Neuronal stem cell (in vitro differentiated cells): ENCODE measurements at regions not wholly inside any gene's neighbourhood (a gene's known extent, or its start where the extent isn't known, plus 50 kb on each side); places are given as distances from the start of the nearest gene placed in this dataset.
"Not testable (repeated sequence)": the region's sequence is repeated elsewhere in the genome, so short reads cannot be mapped to it uniquely, and the experiment has no call there.

Source experiments
- DNase-seq: peaks from one replicate; pipeline ENCODE4 v3.0.0-alpha.2; 2013; ENCODE audit warnings: low spot score
- H2AFZ ChIP-seq: one replicate; pipeline ENCODE4 v1.6.1; 2013; ENCODE audit warnings: mild to moderate bottlenecking, low read length, inconsistent platforms
- H2AK5ac ChIP-seq: 2 replicates; pipeline ENCODE4 v1.6.1; 2013; ENCODE audit warnings: low read depth, mild to moderate bottlenecking, inconsistent platforms, low read length, moderate library complexity, mixed read lengths
- H2BK120ac ChIP-seq: 2 replicates; pipeline ENCODE4 v1.6.1; 2013; ENCODE audit warnings: low read depth, mild to moderate bottlenecking, inconsistent platforms, low read length, moderate library complexity, mixed read lengths
- H2BK12ac ChIP-seq: one replicate; pipeline ENCODE4 v1.6.1; 2013; ENCODE audit warnings: low read length, inconsistent platforms
- H2BK15ac ChIP-seq: 2 replicates; pipeline ENCODE4 v1.6.1; 2013; ENCODE audit warnings: mild to moderate bottlenecking, low read length, inconsistent platforms, mixed read lengths
- H2BK5ac ChIP-seq: one replicate; pipeline ENCODE4 v1.6.1; 2013; ENCODE audit warnings: inconsistent platforms, mild to moderate bottlenecking, low read length, moderate library complexity
- H3K14ac ChIP-seq: one replicate; pipeline ENCODE4 v1.6.1; 2013; ENCODE audit warnings: low read length, inconsistent platforms
- H3K18ac ChIP-seq: 2 replicates; pipeline ENCODE4 v1.6.1; 2013; ENCODE audit warnings: low read length, inconsistent platforms
- H3K23ac ChIP-seq: 2 replicates; pipeline ENCODE4 v1.6.1; 2013; ENCODE audit warnings: low read depth, mild to moderate bottlenecking, mixed read lengths, low read length, inconsistent platforms; ENCODE audit not compliant: poor library complexity
- H3K27ac ChIP-seq: replicated peaks from 3 replicates; pipeline ENCODE4 v1.5.1; 2013; ENCODE audit warnings: low read length, inconsistent platforms
- H3K27me3 ChIP-seq, 3 experiments: 2 replicates each; pipeline ENCODE4 v1.6.1; 2013; ENCODE audit warnings: low read length in 3 of 3, mild to moderate bottlenecking in 2 of 3, inconsistent platforms in 1 of 3, low read depth in 1 of 3, mixed read lengths in 1 of 3, moderate library complexity in 1 of 3; ENCODE audit not compliant: control insufficient read depth in 3 of 3, insufficient read depth in 3 of 3
- H3K36me3 ChIP-seq, 2 donors: replicated peaks in 1 of 2; 2 replicates each; pipeline ENCODE4 v1.6.1; 2013; ENCODE audit warnings: low read length in 2 of 2; ENCODE audit not compliant: control insufficient read depth in 2 of 2, insufficient read depth in 2 of 2
- H3K4ac ChIP-seq: 2 replicates; pipeline ENCODE4 v1.6.1; 2013; ENCODE audit warnings: inconsistent platforms, mild to moderate bottlenecking, low read length, moderate library complexity
- H3K4me1 ChIP-seq, 2 donors: 1 replicate in 1 of 2; 2 replicates in 1 of 2; pipeline ENCODE4 v1.6.1; 2013; ENCODE audit warnings: low read length in 2 of 2, low read depth in 1 of 2; ENCODE audit not compliant: control insufficient read depth in 2 of 2, insufficient read depth in 1 of 2
- H3K4me2 ChIP-seq: one replicate; pipeline ENCODE4 v1.6.1; 2013; ENCODE audit warnings: mild to moderate bottlenecking, low read length, inconsistent platforms; ENCODE audit not compliant: insufficient read depth, poor library complexity, severe bottlenecking
- H3K4me3 ChIP-seq, 2 donors: 2 replicates each; pipeline ENCODE4 v1.5.1; 2013; ENCODE audit warnings: low read length in 2 of 2, mild to moderate bottlenecking in 2 of 2, inconsistent platforms in 1 of 2, moderate library complexity in 1 of 2
- H3K79me1 ChIP-seq: one replicate; pipeline ENCODE4 v1.6.1; 2013; ENCODE audit warnings: low read depth, mild to moderate bottlenecking, inconsistent platforms, low read length, moderate library complexity
- H3K9ac ChIP-seq: one replicate; pipeline ENCODE4 v1.6.1; 2013; ENCODE audit warnings: mild to moderate bottlenecking, low read depth, low read length, inconsistent platforms; ENCODE audit not compliant: poor library complexity
- H3K9me3 ChIP-seq, 2 donors: replicated peaks in 1 of 2; 2 replicates each; pipeline versions ENCODE3 to v1.6.1; 2013; ENCODE audit warnings: low read length in 2 of 2, mild to moderate bottlenecking in 2 of 2, inconsistent platforms in 1 of 2, low read depth in 1 of 2, mixed read lengths in 1 of 2, moderate library complexity in 1 of 2; ENCODE audit not compliant: control insufficient read depth in 2 of 2, insufficient read depth in 1 of 2
- H4K8ac ChIP-seq: one replicate; pipeline ENCODE4 v1.6.1; 2013; ENCODE audit warnings: low read depth, mild to moderate bottlenecking, inconsistent platforms, low read length, moderate library complexity
- H4K91ac ChIP-seq: one replicate; pipeline ENCODE4 v1.6.1; 2013; ENCODE audit warnings: low read length, low read depth, mild to moderate bottlenecking, inconsistent platforms; ENCODE audit not compliant: poor library complexity
- WGBS, 2 donors: extraction: QIAGEN DNeasy Blood & Tissue Kit; methylation state at CpG; one replicate each; pipeline ENCODE4 v1.1.7; 2013; ENCODE audit warnings: missing lambda C conversion rate in 2 of 2, mixed read lengths in 1 of 2; ENCODE audit not compliant: insufficient read length in 2 of 2, insufficient replicate concordance in 1 of 2; ENCODE audit errors: extremely low coverage in 2 of 2; 5-methylcytosine and 5-hydroxymethylcytosine counted together

DNA sequence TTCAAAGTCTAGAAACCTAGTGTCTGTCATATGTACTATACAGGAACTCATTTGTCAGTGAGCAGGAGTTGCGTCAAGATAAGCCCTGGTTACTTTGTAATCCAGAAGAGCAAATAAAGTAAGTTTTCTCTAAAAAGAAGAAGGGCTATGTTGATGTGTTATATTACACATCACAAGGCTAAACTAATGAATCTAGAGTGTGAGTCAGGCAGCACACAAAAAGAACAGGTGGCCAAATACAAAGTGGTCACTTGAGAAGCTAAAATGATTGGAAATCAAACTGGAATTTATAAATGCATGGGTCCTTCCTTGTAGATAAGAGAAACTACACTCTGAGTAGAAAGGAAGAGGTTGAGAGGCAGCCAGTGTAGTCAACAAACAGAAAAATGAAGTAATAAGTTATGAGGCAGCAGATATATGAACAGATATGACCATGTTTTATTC, 771.6 kb downstream of the DIPK2A start:
- H3K4ac ChIP-seq = no peak overlapping the region
- no peak for DNase-seq
- no peak overlapping the region for H3K27ac ChIP-seq
- H3K23ac ChIP-seq = no peak overlapping the region
- no peaks in the 10 kb centered on the region for H3K27me3 ChIP-seq
- peak overlapping the region; percentile 3 for H3K4me2 ChIP-seq
- WGBS, 2 donors = no CpG with 5 or more reads among the region's 1 CpG
- H2AK5ac ChIP-seq = no peak overlapping the region
- H3K79me1 ChIP-seq = no peaks in the 10 kb centered on the region
- H3K36me3 ChIP-seq = no peaks in the 10 kb centered on the region
- no peak overlapping the region for H2BK15ac ChIP-seq
- no peak overlapping the region for H2AFZ ChIP-seq
- H3K18ac ChIP-seq = no peak overlapping the region
- H3K4me1 ChIP-seq = no peaks in the 10 kb centered on the region
- no peak overlapping the region for H4K8ac ChIP-seq
- no peak overlapping the region for H2BK120ac ChIP-seq
- no peak overlapping the region for H3K14ac ChIP-seq
- no peak overlapping the region for H3K4me3 ChIP-seq
- no peak overlapping the region for H2BK5ac ChIP-seq
- H2BK12ac ChIP-seq = no peak overlapping the region
- no peaks in the 10 kb centered on the region for H3K9me3 ChIP-seq
- no peak overlapping the region for H3K9ac ChIP-seq
- H4K91ac ChIP-seq = no peak overlapping the region

DNA sequence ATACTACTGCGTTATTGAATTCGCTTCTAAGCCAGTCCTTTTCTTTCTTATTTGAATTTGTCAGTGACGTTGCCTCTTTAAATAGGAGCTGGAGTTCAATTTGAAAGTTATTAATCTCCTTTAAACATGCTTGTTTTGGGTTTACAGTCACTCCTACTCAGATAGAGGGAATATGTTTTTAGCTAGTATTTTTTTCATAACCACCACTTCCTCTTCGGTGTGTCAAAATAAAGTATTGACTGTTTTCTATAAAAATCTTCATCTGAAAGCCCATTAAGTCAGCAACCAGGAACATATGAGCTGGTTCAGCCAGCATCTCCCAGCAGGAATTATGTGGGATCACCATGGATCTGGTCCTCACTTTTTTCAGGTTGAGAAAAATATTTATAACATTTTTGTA, 772.9 kb downstream of the DIPK2A start:
- H2BK5ac ChIP-seq = no peak overlapping the region
- no peak overlapping the region for H2AFZ ChIP-seq
- no peak overlapping the region for H4K8ac ChIP-seq
- H3K4me3 ChIP-seq = no peak overlapping the region
- no peak for DNase-seq
- no peak overlapping the region for H3K14ac ChIP-seq
- no peaks in the 10 kb centered on the region for H3K79me1 ChIP-seq
- no peak overlapping the region for H3K4me2 ChIP-seq
- H2BK15ac ChIP-seq = no peak overlapping the region
- H3K23ac ChIP-seq = no peak overlapping the region
- H2BK120ac ChIP-seq = no peak overlapping the region
- H2AK5ac ChIP-seq = no peak overlapping the region
- no peak overlapping the region for H3K18ac ChIP-seq
- H3K36me3 ChIP-seq = no peaks in the 10 kb centered on the region
- no peak overlapping the region for H4K91ac ChIP-seq
- no peak overlapping the region for H3K4ac ChIP-seq
- H3K9ac ChIP-seq = no peak overlapping the region
- no peak overlapping the region for H3K27ac ChIP-seq
- no peak overlapping the region for H2BK12ac ChIP-seq
- no peaks in the 10 kb centered on the region for H3K4me1 ChIP-seq
- no peaks in the 10 kb centered on the region for H3K9me3 ChIP-seq
- H3K27me3 ChIP-seq = no peaks in the 10 kb centered on the region
- no CpG with 5 or more reads among the region's 4 CpGs for WGBS, 2 donors

DNA sequence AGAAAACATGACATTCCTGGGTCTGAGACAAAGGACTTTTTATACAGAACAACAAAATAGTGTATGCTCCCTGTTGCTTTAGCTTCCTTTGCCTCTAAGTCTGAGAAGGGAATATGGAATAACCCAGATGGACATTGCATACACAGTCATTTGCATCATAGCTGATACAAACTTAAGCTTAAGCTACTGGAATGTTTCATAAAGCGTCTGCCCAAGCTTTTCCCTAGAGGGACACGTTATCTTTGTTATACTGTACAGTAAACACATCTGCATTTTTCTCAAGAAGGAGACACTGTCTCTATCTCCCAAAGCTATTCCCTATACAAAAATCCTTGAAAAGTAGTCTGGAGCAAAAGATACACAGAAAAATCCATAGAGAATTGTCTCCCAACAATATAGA, 775.0 kb downstream of the DIPK2A start:
- Histone ChIP-seq H3K79me1 (no peaks in the 10 kb centered on the region), H3K4ac (no peak overlapping the region), H2BK15ac (no peak overlapping the region), H3K9me3 (no peaks in the 10 kb centered on the region), H3K4me2 (no peak overlapping the region), H3K18ac (no peak overlapping the region), H3K4me1 (no peaks in the 10 kb centered on the region), H2BK12ac (no peak overlapping the region), H3K4me3 (no peak overlapping the region), H3K36me3 (no peaks in the 10 kb centered on the region), H2AK5ac (no peak overlapping the region), H3K14ac (no peak overlapping the region), H3K23ac (no peak overlapping the region), H2BK120ac (no peak overlapping the region), H4K8ac (no peak overlapping the region), H3K27me3 (no peaks in the 10 kb centered on the region), H2BK5ac (no peak overlapping the region), H2AFZ (no peak overlapping the region), H3K27ac (no peak overlapping the region), H3K9ac (no peak overlapping the region), H4K91ac (no peak overlapping the region)
- WGBS, 2 donors = no CpG with 5 or more reads among the region's 2 CpGs
- no peak for DNase-seq

DNA sequence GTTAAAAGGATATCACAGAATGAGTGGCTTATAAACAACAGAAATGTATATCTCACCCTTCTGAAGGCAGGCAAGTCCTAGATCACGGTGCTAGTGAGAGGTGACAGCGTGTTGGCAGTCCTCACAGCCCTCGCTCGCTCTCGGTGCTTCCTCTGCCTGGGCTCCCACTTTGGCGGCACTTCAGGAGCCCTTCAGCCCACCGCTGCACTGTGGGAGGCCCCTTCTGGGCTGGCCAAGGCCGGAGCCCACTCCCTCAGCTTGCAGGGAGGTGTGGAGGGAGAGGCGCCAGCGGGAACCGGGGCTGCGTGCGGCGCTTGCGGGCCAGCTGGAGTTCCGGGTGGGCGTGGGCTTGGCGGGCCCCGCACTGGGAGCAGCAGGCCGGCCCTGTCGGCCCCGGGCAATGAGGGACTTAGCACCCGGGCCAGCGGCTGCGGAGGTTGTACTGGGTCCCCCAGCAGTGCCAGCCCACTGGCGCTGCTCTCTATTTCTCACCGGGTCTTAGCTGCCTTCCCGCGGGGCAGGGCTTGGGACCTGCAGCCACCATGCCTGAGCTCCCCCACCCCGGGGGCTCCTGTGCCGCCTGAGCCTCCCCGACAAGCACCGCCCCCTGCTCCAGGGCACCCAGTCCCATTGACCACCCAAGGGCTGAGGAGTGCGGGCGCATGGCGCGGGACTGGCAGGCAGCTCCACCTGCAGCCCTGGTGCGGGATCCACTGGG, 778.1 kb downstream of the DIPK2A start:
- not testable (repeated sequence) for H3K27me3 ChIP-seq, H3K4me1 ChIP-seq, H4K91ac ChIP-seq, H2BK5ac ChIP-seq, H2BK120ac ChIP-seq, H3K23ac ChIP-seq, H3K4me3 ChIP-seq, H2AK5ac ChIP-seq, H3K4me2 ChIP-seq, H3K9ac ChIP-seq, H4K8ac ChIP-seq, H3K4ac ChIP-seq, H3K36me3 ChIP-seq, H3K14ac ChIP-seq, H3K27ac ChIP-seq, H3K18ac ChIP-seq, H2BK12ac ChIP-seq, H2AFZ ChIP-seq, DNase-seq, H2BK15ac ChIP-seq, H3K79me1 ChIP-seq, H3K9me3 ChIP-seq
- WGBS, 2 donors = no CpG with 5 or more reads among the region's 38 CpGs
